GM21786 (cell line): ENCODE measurements at regions not wholly inside any gene's neighbourhood (a gene's known extent, or its start where the extent isn't known, plus 50 kb on each side); places are given as distances from the start of the nearest gene placed in this dataset.

Experiments
- ATAC-seq: cut with Tn5 transposase; IDR thresholded peaks from one replicate; pipeline ENCODE4 v1.9.1; 2021; ENCODE audit not compliant: unreplicated experiment

DNA sequence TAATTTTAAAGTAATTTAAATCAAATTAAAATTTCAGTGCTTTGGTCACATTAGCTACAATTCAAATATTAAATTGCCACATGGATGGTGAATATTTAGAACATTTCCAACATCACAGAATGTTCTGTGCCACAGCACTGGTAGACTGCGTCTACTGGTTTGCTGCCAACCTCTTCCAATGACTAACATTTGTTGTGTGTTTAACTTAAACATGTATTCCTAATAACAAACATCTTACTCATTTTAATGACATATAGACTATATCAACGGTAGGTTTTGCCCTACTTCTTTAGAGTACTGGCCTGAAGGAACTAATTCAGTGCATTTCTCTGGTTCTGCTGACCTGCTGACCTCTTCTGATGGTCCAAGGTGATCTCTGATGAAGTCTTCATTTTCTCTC, 157.6 kb downstream of the DCK start:
- ATAC-seq: no peak

- no peak for ATAC-seq
These were observed 163.2 kb downstream of the DCK start for GRCh38 chr4:71156616-71157015.

DNA sequence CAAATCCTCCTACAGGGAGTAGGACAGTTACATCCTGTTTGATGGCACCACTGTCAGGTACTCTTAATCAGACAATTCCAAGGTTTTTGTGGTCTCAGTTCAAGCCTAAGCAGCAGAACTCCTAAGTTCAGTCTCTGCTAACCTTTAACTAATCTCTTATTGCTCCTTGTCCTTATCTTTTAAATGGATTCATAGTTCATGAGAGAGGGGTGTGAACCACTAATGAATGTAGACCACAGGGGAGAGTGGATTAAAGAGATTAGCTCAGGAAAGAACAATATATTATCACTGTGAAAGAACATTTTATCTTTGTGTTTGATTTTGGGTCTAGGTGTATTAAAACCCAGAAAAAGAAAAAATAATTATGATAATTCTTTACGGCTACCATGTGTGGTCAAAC, 168.9 kb downstream of the DCK start:
- no peak for ATAC-seq

DNA sequence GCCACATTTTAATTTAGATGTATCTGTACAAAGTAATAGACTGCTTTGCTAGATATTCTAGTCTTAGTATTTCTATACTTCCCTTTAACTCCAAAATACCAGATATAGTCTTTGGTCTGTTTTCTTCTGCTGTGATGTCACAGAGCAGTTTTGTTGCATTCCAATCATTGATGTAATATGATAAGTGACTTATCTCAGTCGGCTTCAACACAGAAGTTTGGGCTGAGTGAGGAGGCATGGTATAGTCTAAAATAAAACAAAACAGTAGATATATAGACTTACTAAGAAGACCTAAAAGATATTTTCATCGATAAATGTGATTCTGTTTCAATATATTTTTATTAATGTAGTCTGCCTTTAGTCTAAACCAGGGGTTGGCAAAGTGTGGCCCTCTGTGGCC, 169.9 kb downstream of the DCK start:
- no peak for ATAC-seq

DNA sequence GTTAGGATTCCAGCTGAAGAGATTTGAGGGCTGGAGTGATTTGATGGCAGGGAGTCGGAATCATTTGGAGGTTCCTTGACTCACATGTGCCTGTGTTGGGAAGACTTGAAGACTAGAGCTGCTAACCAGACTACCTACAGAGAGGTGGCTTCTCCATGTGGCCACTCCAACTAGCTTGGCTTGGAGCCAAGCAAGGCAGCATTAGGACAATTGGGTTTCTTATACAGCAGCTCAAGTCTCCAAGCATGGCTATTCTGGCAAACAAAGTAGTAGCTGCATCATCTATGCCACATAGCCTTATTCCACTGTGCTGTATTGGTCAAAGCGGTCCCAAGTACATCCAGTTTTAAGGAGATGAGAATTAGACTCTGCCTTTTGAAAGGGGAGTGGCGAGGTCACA, 171.7 kb upstream of the SLC4A4 start:
- ATAC-seq: no peak

- no peak for ATAC-seq
These were observed 167.2 kb upstream of the SLC4A4 start for GRCh38 chr4:71171592-71171991.

- ATAC-seq: no peak
These were observed 157.5 kb upstream of the SLC4A4 start for GRCh38 chr4:71181332-71181731.

GRCh38 chr4:71184195-71184781, 154.5 kb upstream of the SLC4A4 start:
- ATAC-seq: peak; percentile 63

DNA sequence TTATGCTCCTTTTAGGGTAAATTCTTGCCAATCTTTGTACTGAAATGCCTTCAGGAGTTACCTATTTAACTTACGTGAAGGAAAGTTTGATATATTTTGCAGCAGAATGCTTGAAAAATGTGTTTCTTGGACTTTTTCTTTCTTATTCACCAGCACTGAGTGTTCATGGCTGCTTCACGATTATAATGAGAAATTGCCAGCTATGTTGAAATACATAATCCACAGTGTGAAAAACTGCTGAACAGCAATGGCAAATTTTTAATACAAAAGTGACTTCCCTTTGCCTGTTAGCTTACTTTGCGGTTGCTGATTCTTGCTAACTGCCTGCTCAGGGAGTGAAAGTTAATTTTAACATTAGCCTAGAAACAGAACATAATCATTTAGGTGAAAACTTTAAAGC, 153.8 kb upstream of the SLC4A4 start:
- no peak for ATAC-seq

GRCh38 chr4:71186257-71186565, 152.6 kb upstream of the SLC4A4 start:
- peak; percentile 1 for ATAC-seq

- ATAC-seq: peak; percentile 40
These were observed 152.0 kb upstream of the SLC4A4 start for GRCh38 chr4:71186566-71187403.

- ATAC-seq: peak; percentile 16
These were observed 151.2 kb upstream of the SLC4A4 start for GRCh38 chr4:71187404-71188155.

DNA sequence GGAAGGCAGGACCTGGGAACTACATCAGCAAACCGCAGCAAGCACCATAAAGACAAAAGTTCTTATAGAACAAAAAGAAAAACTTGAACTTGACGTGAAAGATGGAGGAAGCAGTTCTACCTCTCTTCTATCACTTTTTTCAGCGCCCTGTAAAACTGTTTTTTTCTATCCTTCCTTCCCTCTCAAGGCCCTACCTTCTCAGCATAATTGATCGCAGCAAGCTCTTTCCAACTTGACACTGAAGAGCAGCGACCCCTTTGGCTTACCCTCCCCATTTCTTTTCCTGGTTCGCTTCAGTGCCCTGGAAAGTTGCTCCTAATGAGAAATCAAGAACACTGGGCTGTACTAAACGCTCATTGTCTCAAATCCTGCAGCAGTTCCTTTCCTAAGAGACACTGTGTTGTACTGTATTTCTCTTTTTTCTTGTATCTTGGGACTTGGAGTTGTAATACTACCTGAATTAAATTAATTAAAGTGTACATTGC, 150.6 kb upstream of the SLC4A4 start:
- no peak for ATAC-seq

DNA sequence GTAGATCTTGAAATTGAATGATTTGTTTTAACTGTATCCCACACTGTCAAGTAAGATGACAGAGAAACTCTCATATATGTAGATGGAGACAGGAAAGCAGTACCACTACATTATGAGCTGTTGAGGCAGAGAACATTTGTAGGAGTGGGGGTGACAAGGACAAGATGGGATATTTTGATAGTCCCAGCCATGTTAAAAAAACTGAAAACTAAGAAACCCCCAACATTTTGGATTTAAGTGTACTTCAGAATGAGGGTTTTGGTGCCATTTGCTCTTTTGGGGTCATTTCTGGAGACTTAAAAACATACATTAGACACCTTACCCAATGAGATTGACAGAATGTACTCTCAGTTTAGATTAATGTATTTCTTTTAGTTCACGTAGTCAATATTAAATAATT, 149.9 kb upstream of the SLC4A4 start:
- no peak for ATAC-seq

DNA sequence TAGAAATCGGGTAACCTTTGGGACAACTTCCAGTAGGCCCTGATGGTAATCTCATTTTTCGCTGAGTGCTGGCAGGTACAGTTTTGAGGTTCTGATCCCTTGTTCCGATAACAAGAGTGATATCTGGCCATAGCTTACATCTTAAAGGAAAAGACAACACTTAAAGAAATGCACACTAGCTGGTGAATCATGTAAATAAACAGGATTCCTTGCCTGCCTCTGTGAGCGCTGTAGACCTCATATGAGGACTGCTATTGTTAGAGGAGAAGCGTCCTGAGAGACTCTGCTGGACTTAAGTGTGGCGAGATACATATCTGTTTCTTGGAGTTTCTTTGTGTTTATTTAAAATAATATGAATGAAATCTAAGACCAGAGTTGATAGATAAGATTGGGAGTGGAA, 149.3 kb upstream of the SLC4A4 start:
- ATAC-seq: no peak

DNA sequence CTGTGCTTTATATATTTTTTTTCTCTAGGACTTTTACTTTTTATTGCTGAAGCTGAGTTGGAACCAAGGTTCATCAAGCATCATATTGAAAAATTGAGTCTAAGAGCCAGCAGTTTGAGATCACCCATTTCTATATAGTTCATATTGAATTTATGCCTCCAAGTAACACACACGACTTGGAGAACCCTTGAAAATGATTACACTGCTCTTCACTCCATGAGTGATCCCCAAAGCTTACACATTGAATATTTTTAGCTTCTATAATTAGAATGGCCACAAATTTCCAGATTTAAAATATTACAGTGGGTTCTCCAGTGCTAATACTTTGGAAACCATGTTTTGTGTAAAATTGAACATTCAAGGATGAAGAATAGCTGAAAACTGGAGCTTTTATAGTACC, 144.4 kb upstream of the SLC4A4 start:
- no peak for ATAC-seq

GRCh38 chr4:71195924-71196323, 142.9 kb upstream of the SLC4A4 start:
- no peak for ATAC-seq

GRCh38 chr4:71198958-71199357, 139.9 kb upstream of the SLC4A4 start:
- no peak for ATAC-seq

GRCh38 chr4:71201057-71201456, 137.8 kb upstream of the SLC4A4 start:
- ATAC-seq: no peak

- ATAC-seq: no peak
These were observed 136.8 kb upstream of the SLC4A4 start for GRCh38 chr4:71201817-71202576.

- ATAC-seq: no peak
These were observed 136.1 kb upstream of the SLC4A4 start for GRCh38 chr4:71202705-71203104.
